H9 (cell line): ENCODE measurements at regions not wholly inside any gene's neighbourhood (a gene's known extent, or its start where the extent isn't known, plus 50 kb on each side); places are given as distances from the start of the nearest gene placed in this dataset.

Source experiments
- DNase-seq: peaks from one replicate; pipeline ENCODE4 v3.0.0-alpha.2; 2017
- H2AFZ ChIP-seq: one replicate; pipeline ENCODE4 v1.6.1; 2013; ENCODE audit warnings: mild to moderate bottlenecking, low read length, control low read depth, moderate library complexity
- H2AK5ac ChIP-seq: 2 replicates; pipeline ENCODE4 v1.6.1; 2013; ENCODE audit warnings: low read length, control low read depth, mixed read lengths; ENCODE audit not compliant: insufficient read length
- H2BK120ac ChIP-seq: one replicate; pipeline ENCODE4 v1.6.1; 2013; ENCODE audit warnings: low read depth, mild to moderate bottlenecking, low read length, control low read depth, inconsistent platforms; ENCODE audit not compliant: poor library complexity, severe bottlenecking
- H2BK12ac ChIP-seq: 2 replicates; pipeline ENCODE4 v1.6.1; 2013; ENCODE audit warnings: low read length, control low read depth, mixed read lengths, low read depth; ENCODE audit not compliant: insufficient read length
- H2BK15ac ChIP-seq: 2 replicates; pipeline ENCODE4 v1.6.1; 2013; ENCODE audit warnings: low read depth, low read length, control low read depth
- H2BK20ac ChIP-seq: one replicate; pipeline ENCODE4 v1.6.1; 2013; ENCODE audit warnings: low read depth, mild to moderate bottlenecking, low read length, control low read depth, inconsistent platforms; ENCODE audit not compliant: poor library complexity, severe bottlenecking
- H2BK5ac ChIP-seq: 2 replicates; pipeline ENCODE4 v1.6.1; 2013; ENCODE audit warnings: low read length, control low read depth, mixed read lengths; ENCODE audit not compliant: insufficient read length
- H3K14ac ChIP-seq: 2 replicates; pipeline ENCODE4 v1.6.1; 2013; ENCODE audit warnings: low read length, control low read depth; ENCODE audit not compliant: insufficient read depth
- H3K18ac ChIP-seq: 2 replicates; pipeline ENCODE4 v1.6.1; 2013; ENCODE audit warnings: low read depth, mild to moderate bottlenecking, mixed read lengths, low read length, control low read depth; ENCODE audit not compliant: insufficient read length
- H3K23ac ChIP-seq: 2 replicates; pipeline ENCODE4 v1.6.1; 2013; ENCODE audit warnings: low read length, control low read depth, mixed read lengths, low read depth; ENCODE audit not compliant: insufficient read length
- H3K23me2 ChIP-seq: 2 replicates; pipeline ENCODE4 v1.6.1; 2013; ENCODE audit warnings: low read depth, mild to moderate bottlenecking, mixed read lengths, low read length, control low read depth; ENCODE audit not compliant: insufficient read length, poor library complexity, severe bottlenecking
- H3K27ac ChIP-seq: 2 replicates; pipeline ENCODE4 v1.5.1; 2013; ENCODE audit warnings: low read length, control low read depth, mixed read lengths, low read depth; ENCODE audit not compliant: insufficient read length
- H3K27me3 ChIP-seq: 2 replicates; pipeline ENCODE4 v1.6.1; 2013; ENCODE audit warnings: low read length, control low read depth, inconsistent platforms; ENCODE audit not compliant: insufficient read depth
- H3K4ac ChIP-seq: 2 replicates; pipeline ENCODE4 v1.6.1; 2013; ENCODE audit warnings: low read depth, mild to moderate bottlenecking, control low read depth, inconsistent platforms, low read length, moderate library complexity
- H3K4me1 ChIP-seq: 2 replicates; pipeline ENCODE4 v1.6.1; 2013; ENCODE audit warnings: low read length, control low read depth, inconsistent platforms; ENCODE audit not compliant: insufficient read depth
- H3K4me2 ChIP-seq: 2 replicates; pipeline ENCODE4 v1.6.1; 2013; ENCODE audit warnings: low read length, control low read depth, mixed read lengths; ENCODE audit not compliant: insufficient read length, insufficient read depth
- H3K56ac ChIP-seq: 2 replicates; pipeline ENCODE4 v1.6.1; 2013; ENCODE audit warnings: low read depth, mild to moderate bottlenecking, mixed read lengths, low read length, control low read depth; ENCODE audit not compliant: insufficient read length
- H3K79me1 ChIP-seq: 2 replicates; pipeline ENCODE4 v1.6.1; 2013; ENCODE audit warnings: low read depth, mild to moderate bottlenecking, moderate library complexity, low read length, control low read depth, inconsistent platforms; ENCODE audit not compliant: insufficient read depth, poor library complexity, severe bottlenecking
- H3K79me2 ChIP-seq: 2 replicates; pipeline ENCODE4 v1.6.1; 2013; ENCODE audit warnings: low read length, control low read depth, inconsistent platforms; ENCODE audit not compliant: insufficient read depth
- H3K9ac ChIP-seq: 2 replicates; pipeline ENCODE4 v1.6.1; 2013; ENCODE audit warnings: low read length, control low read depth, mixed read lengths; ENCODE audit not compliant: insufficient read length; ENCODE audit errors: extremely low read depth
- H3K9me3 ChIP-seq: one replicate; pipeline ENCODE4 v1.6.1; 2013; ENCODE audit warnings: low read depth, low read length, inconsistent platforms; ENCODE audit not compliant: control insufficient read depth
- H3T11ph ChIP-seq: one replicate; pipeline ENCODE4 v1.6.1; 2013; ENCODE audit warnings: mild to moderate bottlenecking, low read length, control low read depth, inconsistent platforms
- H4K20me1 ChIP-seq: one replicate; pipeline ENCODE4 v1.6.1; 2013; ENCODE audit not compliant: control insufficient read depth, insufficient read length, insufficient read depth
- H4K5ac ChIP-seq: 2 replicates; pipeline ENCODE4 v1.6.1; 2013; ENCODE audit warnings: low read depth, mild to moderate bottlenecking, mixed read lengths, low read length, control low read depth; ENCODE audit not compliant: insufficient read length
- H4K8ac ChIP-seq: replicated peaks from 2 replicates; pipeline ENCODE4 v1.6.1; 2013; ENCODE audit warnings: low read length, control low read depth, mixed read lengths, low read depth; ENCODE audit not compliant: insufficient read length
- H4K91ac ChIP-seq: 2 replicates; pipeline ENCODE4 v1.6.1; 2013; ENCODE audit warnings: low read depth, mild to moderate bottlenecking, moderate library complexity, mixed read lengths, low read length, control low read depth; ENCODE audit not compliant: insufficient read length
- H3K27ac Mint-ChIP-seq, 3 experiments: 2 replicates in 2 of 3; 3 replicates in 1 of 3; pipeline ENCODE4 v1.8.0; 2020 to 2021; ENCODE audit warnings: mixed read lengths in 3 of 3, mild to moderate bottlenecking in 1 of 3, moderate library complexity in 1 of 3
- H3K27me3 Mint-ChIP-seq: 2 replicates; pipeline ENCODE4 v1.8.0; 2021; ENCODE audit warnings: low read depth, mild to moderate bottlenecking, moderate library complexity, mixed read lengths
- H3K36me3 Mint-ChIP-seq, 3 experiments: 2 replicates in 2 of 3; 3 replicates in 1 of 3; pipeline ENCODE4 v1.8.0; 2020 to 2021; ENCODE audit warnings: low read depth in 3 of 3, mixed read lengths in 3 of 3; ENCODE audit not compliant: insufficient read depth in 1 of 3
- H3K4me1 Mint-ChIP-seq, 2 experiments: 2 replicates each; pipeline ENCODE4 v1.8.0; 2020; ENCODE audit warnings: mixed read lengths in 2 of 2
- H3K4me3 Mint-ChIP-seq, 2 experiments: 2 replicates in 1 of 2; 3 replicates in 1 of 2; pipeline ENCODE4 v1.8.0; 2020 to 2021; ENCODE audit warnings: mild to moderate bottlenecking in 2 of 2, mixed read lengths in 2 of 2, moderate library complexity in 1 of 2
- H3K9me3 Mint-ChIP-seq, 2 experiments: 2 replicates in 1 of 2; 3 replicates in 1 of 2; pipeline ENCODE4 v1.8.0; 2020; ENCODE audit warnings: mild to moderate bottlenecking in 2 of 2, mixed read lengths in 2 of 2, moderate library complexity in 1 of 2
- CTCF ChIP-seq: fragments of 200-600 bp; sonication (generic); conservative IDR thresholded peaks from 3 replicates; pipeline ENCODE4 v1.8.0; 2021; ENCODE audit warnings: antibody characterized with exemption, mild to moderate bottlenecking
- WGBS: extraction: QIAGEN DNeasy Blood & Tissue Kit; methylation state at CpG from one replicate; pipeline ENCODE4 v1.1.7; 2013; ENCODE audit warnings: missing lambda C conversion rate, low lambda C conversion rate, mixed read lengths; ENCODE audit not compliant: insufficient read length; ENCODE audit errors: extremely low coverage; 5-methylcytosine and 5-hydroxymethylcytosine counted together

- Histone ChIP-seq H3K27me3 (no peaks in the 10 kb centered on the region), H2BK15ac (no peak overlapping the region), H2BK20ac (no peak overlapping the region), H3K23ac (no peak overlapping the region), H4K5ac (no peak overlapping the region), H3K18ac (no peak overlapping the region), H3K79me1 (no peaks in the 10 kb centered on the region), H4K91ac (no peak overlapping the region), H3K27ac (no peak overlapping the region), H2AK5ac (no peak overlapping the region), H2AFZ (no peak overlapping the region), H4K20me1 (no peaks in the 10 kb centered on the region), H3K4me1 (no peaks in the 10 kb centered on the region), H3K9ac (no peak overlapping the region), H3K9me3 (peaks cover 7% of the 10 kb centered on the region), H2BK12ac (no peak overlapping the region), H2BK120ac (no peak overlapping the region), H3K23me2 (no peaks in the 10 kb centered on the region), H3T11ph (no peak overlapping the region), H3K14ac (no peak overlapping the region), H2BK5ac (no peak overlapping the region), H3K4me2 (no peak overlapping the region), H4K8ac (no peak overlapping the region), H3K56ac (no peak overlapping the region), H3K79me2 (no peaks in the 10 kb centered on the region), H3K4ac (no peak overlapping the region)
- no peak for TF ChIP-seq CTCF
- no peaks in the 10 kb centered on the region; a peak in 1 of 4 replicates for H3K4me1 Mint-ChIP-seq
- peaks cover 0 to 13% (median 1%) of the 10 kb centered on the region in 3 experiments; a peak in 4 of 7 replicates for H3K36me3 Mint-ChIP-seq
- peaks cover 14 to 16% of the 10 kb centered on the region in 2 experiments for H3K9me3 Mint-ChIP-seq
- WGBS = no CpG with 5 or more reads among the region's 2 CpGs
- H3K4me3 Mint-ChIP-seq = no peak overlapping the region
- H3K27ac Mint-ChIP-seq = no peak overlapping the region
- H3K27me3 Mint-ChIP-seq = no peaks in the 10 kb centered on the region
- no peak for DNase-seq
Observed at GRCh38 chr9:11312966-11313365, 700.2 kb upstream of the PTPRD start.
